ENCODE measurements at regions not wholly inside any gene's neighbourhood (a gene's known extent, or its start where the extent isn't known, plus 50 kb on each side); places are given as distances from the start of the nearest gene placed in this dataset.

GRCh38 chr5:31122998-31123951, 70.2 kb upstream of the CDH6 start:
- Histone ChIP-seq H3K27me3 (ENCODE audit: insufficient read depth, low read length) (no peaks in the 10 kb centered on the region), H2BK5ac (ENCODE audit: insufficient read length, low read length) (no peak overlapping the region), H3K4ac (ENCODE audit: low read depth, low read length) (no peak overlapping the region), H3K14ac (ENCODE audit: insufficient read depth, low read length) (no peak overlapping the region), H4K91ac (ENCODE audit: insufficient read length, low read depth, low read length) (no peak overlapping the region), H3K23me2 (ENCODE audit: insufficient read length, low read depth, low read length, poor library complexity, severe bottlenecking) (no peaks in the 10 kb centered on the region), H3K9ac (ENCODE audit: extremely low read depth, insufficient read length, low read length) (no peak overlapping the region), H3K56ac (ENCODE audit: insufficient read length, low read depth, low read length) (no peak overlapping the region), H4K5ac (ENCODE audit: insufficient read length, low read depth, low read length) (no peak overlapping the region), H4K20me1 (ENCODE audit: control insufficient read depth, insufficient read depth, insufficient read length) (no peaks in the 10 kb centered on the region), H3T11ph (ENCODE audit: low read length) (no peak overlapping the region), H2BK12ac (ENCODE audit: insufficient read length, low read depth, low read length) (no peak overlapping the region), H2BK120ac (ENCODE audit: low read depth, low read length, poor library complexity, severe bottlenecking) (no peak overlapping the region), H4K8ac (replicated peaks; ENCODE audit: insufficient read length, low read depth, low read length) (no peak overlapping the region), H3K18ac (ENCODE audit: insufficient read length, low read depth, low read length) (no peak overlapping the region), H3K4me2 (ENCODE audit: insufficient read depth, insufficient read length, low read length) (no peak overlapping the region), H2AK5ac (ENCODE audit: insufficient read length, low read length) (no peak overlapping the region), H3K23ac (ENCODE audit: insufficient read length, low read depth, low read length) (no peak overlapping the region), H2BK20ac (ENCODE audit: low read depth, low read length, poor library complexity, severe bottlenecking) (no peak overlapping the region), H2AFZ (ENCODE audit: low read length) (no peak overlapping the region), H3K27ac (ENCODE audit: insufficient read length, low read depth, low read length) (no peak overlapping the region), H2BK15ac (ENCODE audit: low read depth, low read length) (no peak overlapping the region), H3K79me1 (ENCODE audit: insufficient read depth, low read depth, low read length, poor library complexity, severe bottlenecking) (no peaks in the 10 kb centered on the region), H3K79me2 (ENCODE audit: insufficient read depth, low read length) (no peaks in the 10 kb centered on the region), H3K9me3 (ENCODE audit: control insufficient read depth, low read depth, low read length) (no peaks in the 10 kb centered on the region), H3K4me1 (ENCODE audit: insufficient read depth, low read length) (no peaks in the 10 kb centered on the region)
- Mint-ChIP-seq H3K36me3 (ENCODE audit: insufficient read depth in 1 of 3, low read depth in 3 of 3) (peaks cover 0 to 8% (median 6%) of the 10 kb centered on the region in 3 experiments; a peak in 5 of 7 replicates), H3K4me1 (no peaks in the 10 kb centered on the region), H3K9me3 (peaks cover 0 to 3% of the 10 kb centered on the region in 2 experiments; a peak in 2 of 5 replicates), H3K27me3 (ENCODE audit: low read depth) (no peaks in the 10 kb centered on the region; the same call in 1 of the 2 replicates), H3K27ac (no peak overlapping the region), H3K4me3 (no peak overlapping the region)
- no peak for DNase-seq
- WGBS (ENCODE audit: extremely low coverage, insufficient read length, low lambda C conversion rate), result no CpG with 5 or more reads among the region's 4 CpGs
- no peak for TF ChIP-seq CTCF (conservative IDR thresholded peaks at IDR 0.05)

Measured in H9 (cell line).